GM12875 (cell line): ENCODE measurements at regions not wholly inside any gene's neighbourhood (a gene's known extent, or its start where the extent isn't known, plus 50 kb on each side); places are given as distances from the start of the nearest gene placed in this dataset.
"Not testable (repeated sequence)": the region's sequence is repeated elsewhere in the genome, so short reads cannot be mapped to it uniquely, and the experiment has no call there.

Source experiments
- H3K4me3 ChIP-seq: one replicate; pipeline ENCODE4 v1.5.1; 2011; ENCODE audit warnings: low read depth, low read length, control low read depth
- CTCF ChIP-seq: IDR thresholded peaks from 2 replicates; pipeline ENCODE4 v1.5.1; 2011; ENCODE audit warnings: low read depth, mild to moderate bottlenecking, control low read depth, inconsistent platforms, low read length, moderate library complexity, borderline replicate concordance; ENCODE audit not compliant: insufficient read depth

GRCh38 chr6:3913958-3914337, 64.8 kb downstream of the FAM50B start:
- no peak for TF ChIP-seq CTCF
- H3K4me3 ChIP-seq: no peak overlapping the region

GRCh38 chr6:3915076-3915791, 66.1 kb downstream of the FAM50B start:
- no peak for TF ChIP-seq CTCF
- H3K4me3 ChIP-seq: no peak overlapping the region

GRCh38 chr6:3916211-3916610, 67.0 kb downstream of the FAM50B start:
- TF ChIP-seq CTCF: no peak
- H3K4me3 ChIP-seq: no peak overlapping the region

- not testable (repeated sequence) for H3K4me3 ChIP-seq
Measured at GRCh38 chr6:3916749-3917148, 67.6 kb downstream of the FAM50B start.

GRCh38 chr6:3918469-3918868, 69.3 kb downstream of the FAM50B start:
- TF ChIP-seq CTCF: no peak
- H3K4me3 ChIP-seq: no peak overlapping the region

- no peak overlapping the region for H3K4me3 ChIP-seq
- no peak for TF ChIP-seq CTCF
Measured at GRCh38 chr6:3919130-3919628, 70.0 kb downstream of the FAM50B start.

GRCh38 chr6:3919849-3920248, 70.7 kb downstream of the FAM50B start:
- no peak for TF ChIP-seq CTCF
- no peak overlapping the region for H3K4me3 ChIP-seq
